ENCODE measurements at regions not wholly inside any gene's neighbourhood (a gene's known extent, or its start where the extent isn't known, plus 50 kb on each side); places are given as distances from the start of the nearest gene placed in this dataset.

DNA sequence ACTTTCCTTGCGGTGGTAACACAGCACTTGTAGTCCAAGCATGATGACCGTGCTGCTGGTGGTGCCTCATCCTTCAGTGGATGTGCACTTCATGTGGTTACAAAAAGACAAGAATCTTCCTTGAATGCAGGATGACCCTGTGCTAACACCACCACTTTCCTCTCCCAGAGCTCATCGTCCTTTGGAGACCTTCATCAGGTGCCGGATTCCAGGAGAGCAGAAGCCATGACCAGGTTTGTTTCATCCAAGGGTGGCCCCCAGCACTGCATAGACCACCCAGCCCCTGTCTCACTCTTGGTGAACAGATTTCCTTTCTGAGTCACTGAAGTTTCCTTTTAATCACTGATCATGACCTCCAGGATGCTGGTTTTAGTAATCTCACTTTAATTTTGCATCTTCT lies 101.2 kb upstream of the SYNDIG1 start:
- TF ChIP-seq, protein P1, sequence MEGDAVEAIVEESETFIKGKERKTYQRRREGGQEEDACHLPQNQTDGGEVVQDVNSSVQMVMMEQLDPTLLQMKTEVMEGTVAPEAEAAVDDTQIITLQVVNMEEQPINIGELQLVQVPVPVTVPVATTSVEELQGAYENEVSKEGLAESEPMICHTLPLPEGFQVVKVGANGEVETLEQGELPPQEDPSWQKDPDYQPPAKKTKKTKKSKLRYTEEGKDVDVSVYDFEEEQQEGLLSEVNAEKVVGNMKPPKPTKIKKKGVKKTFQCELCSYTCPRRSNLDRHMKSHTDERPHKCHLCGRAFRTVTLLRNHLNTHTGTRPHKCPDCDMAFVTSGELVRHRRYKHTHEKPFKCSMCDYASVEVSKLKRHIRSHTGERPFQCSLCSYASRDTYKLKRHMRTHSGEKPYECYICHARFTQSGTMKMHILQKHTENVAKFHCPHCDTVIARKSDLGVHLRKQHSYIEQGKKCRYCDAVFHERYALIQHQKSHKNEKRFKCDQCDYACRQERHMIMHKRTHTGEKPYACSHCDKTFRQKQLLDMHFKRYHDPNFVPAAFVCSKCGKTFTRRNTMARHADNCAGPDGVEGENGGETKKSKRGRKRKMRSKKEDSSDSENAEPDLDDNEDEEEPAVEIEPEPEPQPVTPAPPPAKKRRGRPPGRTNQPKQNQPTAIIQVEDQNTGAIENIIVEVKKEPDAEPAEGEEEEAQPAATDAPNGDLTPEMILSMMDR (IDR thresholded peaks at IDR 0.05) = no peak
- no peak for TF ChIP-seq POLR2AphosphoS5 (IDR thresholded peaks at IDR 0.05)
